ENCODE measurements at regions not wholly inside any gene's neighbourhood (a gene's known extent, or its start where the extent isn't known, plus 50 kb on each side); places are given as distances from the start of the nearest gene placed in this dataset.
"Not testable (repeated sequence)": the region's sequence is repeated elsewhere in the genome, so short reads cannot be mapped to it uniquely, and the experiment has no call there.

DNA sequence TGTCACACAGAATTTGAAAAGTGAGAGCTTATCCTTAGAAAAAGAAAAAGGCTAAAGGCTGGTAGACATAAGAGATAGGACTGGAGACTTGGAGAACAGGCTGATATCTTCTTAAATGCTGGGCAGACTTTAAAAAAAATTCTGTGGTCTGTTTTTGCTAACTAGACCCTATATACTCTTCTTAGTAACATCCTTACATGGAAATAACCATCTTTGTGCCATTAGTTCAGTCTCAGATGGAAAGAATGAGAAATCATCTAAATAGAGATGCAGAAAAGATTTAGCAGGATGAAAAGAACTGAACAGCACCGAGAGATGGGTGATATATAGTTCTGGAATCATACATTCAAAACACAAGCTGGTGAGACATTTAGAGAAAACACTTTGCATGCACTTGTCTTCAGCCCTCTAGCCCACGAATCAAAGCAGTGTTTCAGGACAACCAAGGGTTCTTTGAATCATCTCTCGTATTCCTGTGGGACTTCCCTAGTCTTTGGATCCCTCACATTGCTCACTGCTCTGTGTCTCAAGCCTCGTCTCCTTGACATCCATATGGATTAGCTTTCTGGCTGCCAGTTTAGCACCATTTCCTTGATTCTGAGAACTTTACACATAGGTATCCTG lies 93.0 kb upstream of the LYSMD4 start:
- DNase-seq (ENCODE audit: low read depth in 2 of 2), result no peak

DNA sequence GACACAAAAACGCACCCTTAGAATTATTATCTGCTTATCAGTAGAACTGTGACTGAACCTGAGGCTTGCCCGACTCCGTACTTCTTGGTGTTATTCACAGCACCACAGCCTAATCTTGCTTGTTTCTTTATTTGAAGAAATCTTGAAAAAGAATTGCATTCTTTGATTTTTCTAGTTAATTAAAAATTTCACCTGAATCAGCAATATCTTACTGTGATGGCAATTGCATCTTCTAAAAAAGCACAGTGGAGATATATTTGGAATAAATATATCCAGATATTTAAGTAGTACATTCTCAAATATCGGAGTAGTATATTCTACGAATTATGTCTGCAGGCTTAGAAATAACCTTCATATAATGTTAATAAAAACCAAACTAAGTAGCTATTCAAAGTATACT lies 90.1 kb upstream of the LYSMD4 start:
- no peak for DNase-seq (ENCODE audit: low read depth in 2 of 2)

DNA sequence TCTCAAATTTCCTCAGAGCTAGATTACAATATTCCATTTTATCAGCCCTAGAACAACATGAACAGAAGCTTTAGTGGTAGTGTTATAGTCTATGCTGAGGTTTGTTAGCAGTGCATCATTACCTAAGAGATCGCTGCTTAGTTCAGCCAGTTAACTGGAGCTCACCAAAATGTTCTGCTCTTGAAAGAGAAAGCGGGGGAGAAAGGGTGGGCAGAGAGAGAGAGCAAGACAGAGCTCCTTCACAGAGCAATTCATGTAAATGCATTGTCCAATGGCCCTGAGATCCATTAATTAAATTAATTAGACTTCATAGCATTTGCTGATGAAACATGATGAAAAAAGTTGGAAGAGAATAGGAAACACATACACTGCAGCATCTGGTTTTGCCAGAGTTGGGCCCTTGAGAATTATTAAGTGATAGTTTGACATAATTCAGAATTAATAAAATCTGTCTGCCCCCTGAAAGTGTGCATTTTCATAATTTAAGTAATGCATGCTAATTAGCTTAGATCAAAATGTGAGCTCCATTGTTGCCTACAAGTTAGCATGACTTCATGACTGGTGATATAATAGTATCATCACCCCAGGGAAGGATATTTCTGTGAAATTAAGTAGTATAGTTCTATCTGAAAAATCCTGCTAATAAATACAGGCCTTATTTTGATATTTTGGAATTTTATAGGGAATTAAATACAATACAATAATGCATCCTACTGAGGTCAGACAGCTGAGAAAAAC lies 86.9 kb upstream of the LYSMD4 start:
- no peak for DNase-seq (ENCODE audit: low read depth in 2 of 2)

DNA sequence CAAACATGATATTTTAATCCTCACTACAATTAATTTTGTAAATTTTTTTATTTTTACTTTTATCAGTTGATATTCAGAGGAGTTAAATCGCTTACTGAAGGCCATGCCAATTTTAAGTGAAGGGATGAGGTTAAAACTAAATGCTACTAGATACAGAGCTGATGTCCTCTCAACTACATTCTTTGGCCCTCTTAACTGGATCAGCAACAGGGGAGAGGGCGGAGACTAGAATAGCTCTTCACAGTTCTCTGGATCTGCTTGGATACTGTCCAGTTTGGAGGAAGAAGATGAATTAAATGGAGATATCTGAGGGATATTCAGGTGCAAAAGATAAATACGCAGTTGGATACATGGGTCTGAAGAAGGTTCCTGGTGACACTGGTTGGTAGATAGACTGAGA lies 85.6 kb upstream of the LYSMD4 start:
- no peak for DNase-seq (ENCODE audit: low read depth in 2 of 2)

DNA sequence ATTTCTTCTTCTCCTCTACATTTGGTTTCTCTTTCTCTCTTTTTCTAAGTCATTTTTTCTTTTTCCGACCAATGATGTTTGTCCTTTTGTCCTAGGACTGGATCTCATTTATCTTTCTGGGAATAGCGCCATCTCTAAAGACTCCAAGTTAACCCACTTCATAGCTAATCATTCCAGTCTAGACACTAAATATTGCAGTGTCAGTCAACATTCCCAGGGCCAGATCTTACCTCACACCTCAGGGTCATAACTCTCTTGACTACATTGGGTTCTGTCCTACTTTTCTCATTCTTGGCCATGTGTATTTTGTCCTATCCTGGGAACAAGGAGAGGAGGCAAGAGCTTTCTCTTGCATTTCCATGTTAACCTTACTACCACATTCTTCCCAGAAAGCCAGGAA lies 83.6 kb upstream of the LYSMD4 start:
- DNase-seq (ENCODE audit: low read depth in 2 of 2), result not testable (repeated sequence)

DNA sequence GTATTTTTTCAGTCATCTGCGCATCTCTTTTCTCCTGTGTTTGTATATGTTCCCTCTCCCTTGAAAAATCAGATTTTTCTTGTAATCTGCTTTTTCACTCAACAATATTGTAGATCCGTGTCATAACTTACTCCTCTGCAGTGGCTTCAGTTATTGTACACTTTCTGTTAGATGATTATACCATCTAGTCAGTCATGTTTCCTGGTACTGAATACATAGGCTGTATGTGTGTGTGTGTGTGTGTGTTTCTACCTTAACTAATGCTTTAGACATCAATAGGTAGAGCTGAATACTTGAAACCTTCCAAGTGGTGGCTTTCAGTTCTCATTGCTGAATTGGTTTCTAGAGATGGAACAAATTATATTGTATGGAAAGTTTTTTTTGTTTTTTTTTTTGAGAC lies 77.4 kb upstream of the LYSMD4 start:
- not testable (repeated sequence) for DNase-seq (ENCODE audit: low read depth in 2 of 2)

DNA sequence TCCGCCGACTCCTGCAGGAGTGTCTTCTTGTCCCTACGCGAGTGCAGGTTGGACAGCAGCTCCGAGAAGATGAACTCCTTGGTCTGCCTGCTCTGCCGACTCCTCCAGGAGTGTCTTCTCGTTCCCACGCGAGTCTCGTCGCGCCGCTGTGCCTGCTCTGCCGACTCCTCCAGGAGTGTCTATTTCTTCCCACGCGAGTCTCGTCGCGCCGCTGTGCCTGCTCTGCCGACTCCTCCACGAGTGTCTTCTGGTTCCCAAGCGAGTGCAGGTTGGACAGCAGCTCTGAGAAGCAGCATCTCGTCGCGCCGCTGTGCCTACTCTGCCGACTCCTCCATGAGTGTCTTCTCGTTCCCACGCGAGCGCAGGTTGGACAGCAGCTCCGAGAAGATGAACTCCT lies 66.6 kb upstream of the LYSMD4 start:
- DNase-seq (ENCODE audit: low read depth in 2 of 2), result not testable (repeated sequence)

DNA sequence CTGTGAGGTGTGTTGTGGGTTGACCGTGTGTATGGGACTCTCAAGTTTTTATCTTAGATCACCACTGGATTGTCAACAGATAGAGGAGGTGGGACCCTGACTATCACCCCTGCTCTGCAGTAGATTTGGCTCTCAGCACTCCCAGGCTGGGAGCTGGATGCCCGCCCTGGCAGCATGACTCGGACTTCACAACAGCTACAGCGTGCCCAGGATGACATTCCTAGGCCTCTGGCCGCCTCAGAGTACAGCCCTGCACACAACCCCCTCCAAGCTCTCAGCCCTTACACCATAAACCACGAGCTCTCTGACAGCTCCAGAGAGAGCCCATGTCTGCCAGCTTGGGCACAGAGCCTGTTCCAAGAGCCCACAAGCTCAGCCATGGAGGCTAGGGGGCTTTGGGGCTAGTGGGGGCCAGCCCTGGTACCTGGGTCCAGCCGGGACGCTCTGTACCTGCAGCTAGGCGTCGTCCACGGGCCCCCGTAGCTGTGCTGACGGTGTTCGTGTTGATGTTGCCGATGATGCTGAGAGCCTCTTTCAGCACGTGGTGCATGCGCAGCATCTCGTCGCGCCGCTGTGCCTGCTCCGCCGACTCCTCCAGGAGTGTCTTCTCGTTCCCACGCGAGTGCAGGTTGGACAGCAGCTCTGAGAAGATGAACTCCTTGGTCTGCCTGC lies 66.1 kb upstream of the LYSMD4 start:
- DNase-seq (ENCODE audit: low read depth in 2 of 2), result not testable (repeated sequence)

DNA sequence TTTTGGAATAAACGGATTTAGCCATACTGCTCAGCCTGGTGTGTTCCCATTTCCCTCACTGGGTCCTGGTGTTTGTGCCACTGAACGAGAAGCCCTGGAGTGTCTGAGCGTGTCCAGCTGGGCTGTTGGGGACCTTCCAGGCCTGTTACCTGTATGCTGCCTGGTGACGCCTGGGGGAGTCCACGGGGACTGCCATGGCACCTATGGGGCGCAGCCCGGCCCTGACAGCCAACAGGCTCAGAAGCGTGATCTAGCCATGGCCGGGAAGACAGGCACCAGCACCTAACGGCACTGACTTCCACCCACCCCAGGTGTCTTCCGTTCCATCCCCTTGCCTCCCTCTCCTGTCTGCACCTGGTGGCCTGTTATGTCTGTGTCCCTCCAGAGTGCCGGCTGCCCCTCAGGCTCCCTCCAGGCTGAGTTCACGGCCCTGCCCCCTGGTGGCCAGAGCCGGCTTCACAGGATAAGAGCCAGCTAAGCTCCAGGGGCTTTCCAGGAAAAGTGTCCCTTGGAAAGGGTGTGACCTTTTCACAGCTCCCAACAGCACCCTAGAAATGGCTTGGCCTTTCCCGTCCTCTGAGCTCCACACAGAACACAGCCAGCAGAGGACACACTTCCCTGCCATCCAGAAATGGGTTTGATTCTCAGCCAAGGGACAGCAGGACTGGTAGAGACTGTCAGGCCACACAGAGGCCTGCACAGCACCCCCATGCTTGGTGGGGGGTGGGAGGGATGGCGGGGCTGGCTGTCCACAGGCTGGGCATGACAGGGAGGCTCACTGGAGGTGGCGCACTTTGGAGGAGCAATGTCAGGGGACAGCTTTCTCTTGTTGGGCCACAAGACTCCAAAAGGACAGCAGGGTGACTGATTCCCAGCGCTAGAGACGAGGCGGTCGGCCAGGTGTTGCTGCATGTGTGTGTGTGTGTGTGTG lies 64.0 kb upstream of the LYSMD4 start:
- not testable (repeated sequence) for DNase-seq (ENCODE audit: low read depth in 2 of 2)

DNA sequence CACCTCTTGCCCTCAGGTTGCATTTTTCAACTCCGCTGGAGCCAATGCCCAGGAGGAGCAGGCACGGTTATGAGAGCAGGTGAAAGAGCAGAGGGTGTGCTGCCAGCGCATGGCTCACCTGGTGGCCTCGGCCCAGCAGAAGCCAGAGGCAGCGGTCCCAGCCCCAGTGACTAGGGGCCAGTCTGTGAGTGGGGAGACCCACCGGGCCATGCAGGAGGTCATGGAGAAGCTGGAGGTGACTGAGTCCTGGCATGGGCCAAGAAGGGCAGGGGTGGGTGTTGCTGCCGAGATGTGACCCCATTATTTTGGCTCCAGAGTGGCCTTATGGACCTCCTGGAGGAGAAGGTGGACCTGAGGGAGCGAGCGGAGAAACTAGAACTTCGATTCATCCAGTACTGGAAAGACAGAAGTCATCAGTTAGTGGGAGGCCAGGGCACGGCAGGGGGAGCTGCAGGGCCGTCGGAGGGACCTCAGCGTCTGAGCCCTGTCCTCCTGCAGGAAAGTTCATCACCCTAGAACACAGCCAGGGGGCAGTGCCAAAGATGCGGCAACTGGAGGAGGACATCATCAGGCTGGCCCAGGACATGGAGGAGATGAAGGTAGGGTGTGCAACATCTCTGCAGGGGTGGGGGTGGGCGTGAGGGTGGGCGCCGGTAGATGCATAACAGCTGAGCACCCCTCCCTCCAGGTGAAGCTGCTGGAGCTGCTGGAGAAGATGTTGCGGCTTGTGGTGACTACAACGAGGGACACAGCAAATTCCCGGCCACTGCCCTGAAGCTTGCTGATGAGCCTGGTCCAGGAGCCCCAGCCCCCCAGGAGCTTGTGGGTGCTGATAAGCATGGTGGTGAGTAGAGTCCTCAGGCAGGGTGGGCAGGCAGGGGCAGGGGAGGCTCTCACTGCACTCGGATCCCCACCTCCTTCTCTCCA lies 58.9 kb upstream of the LYSMD4 start:
- not testable (repeated sequence) for DNase-seq (ENCODE audit: low read depth in 2 of 2)

DNA sequence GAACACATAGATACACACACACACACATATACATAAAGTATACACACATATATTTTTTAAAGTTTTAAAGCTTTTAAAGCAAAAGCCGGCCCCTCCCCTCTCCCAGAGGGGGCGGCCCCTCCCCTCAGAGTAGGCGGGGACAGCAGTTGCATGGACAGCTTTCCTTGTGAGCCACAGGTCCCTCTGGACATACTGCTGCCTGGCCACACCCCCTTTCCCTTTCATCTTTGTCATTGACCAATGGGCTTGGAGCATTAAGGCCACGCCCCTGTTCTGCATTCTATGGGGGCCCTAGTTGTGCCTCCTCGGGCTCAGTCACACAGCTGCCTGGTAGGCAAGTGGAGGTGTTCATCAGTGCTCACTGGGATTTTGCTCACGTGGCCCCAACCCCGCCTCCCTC lies 57.5 kb upstream of the LYSMD4 start:
- not testable (repeated sequence) for DNase-seq (ENCODE audit: low read depth in 2 of 2)

DNA sequence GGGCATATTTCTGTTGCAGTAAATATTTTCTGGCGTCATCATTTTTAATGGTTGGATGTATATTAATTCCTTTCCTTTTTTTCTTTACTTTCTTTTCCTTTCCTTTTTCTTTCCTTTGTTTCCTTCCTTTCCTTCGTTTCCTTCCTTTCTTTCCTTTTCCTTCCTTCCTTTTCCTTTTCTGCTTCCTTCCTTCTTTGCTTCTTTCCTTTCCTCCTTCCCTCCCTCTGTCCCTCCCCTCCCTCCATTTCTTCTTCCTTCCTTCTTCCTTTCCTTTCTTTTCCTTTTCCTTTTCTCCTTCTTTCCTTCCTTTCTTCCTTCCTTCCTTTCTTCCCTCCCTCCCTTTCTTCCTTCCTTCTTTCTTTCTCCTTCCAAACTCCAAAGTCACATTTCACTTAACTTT lies 54.9 kb upstream of the LYSMD4 start:
- DNase-seq (ENCODE audit: low read depth in 2 of 2), result no peak

DNA sequence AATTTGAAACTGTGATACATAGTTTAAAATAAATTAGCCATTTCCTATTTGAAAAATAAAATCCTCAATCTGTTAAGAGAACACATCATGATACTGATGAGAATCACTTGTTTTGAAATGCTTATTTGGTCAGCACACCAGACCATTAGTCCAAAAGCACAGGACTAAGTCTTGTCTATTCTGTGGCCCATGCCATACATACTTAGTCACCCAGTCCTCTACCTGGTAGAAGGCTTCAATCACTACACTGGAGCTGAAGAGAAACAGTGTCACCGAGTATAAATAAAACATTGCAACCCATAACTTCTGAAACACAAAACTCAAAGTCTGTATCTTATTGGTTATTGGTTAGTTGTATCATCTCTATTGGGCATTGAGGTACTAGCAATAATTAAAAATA lies 51.6 kb upstream of the LYSMD4 start:
- not testable (repeated sequence) for DNase-seq (ENCODE audit: low read depth in 2 of 2)

DNA sequence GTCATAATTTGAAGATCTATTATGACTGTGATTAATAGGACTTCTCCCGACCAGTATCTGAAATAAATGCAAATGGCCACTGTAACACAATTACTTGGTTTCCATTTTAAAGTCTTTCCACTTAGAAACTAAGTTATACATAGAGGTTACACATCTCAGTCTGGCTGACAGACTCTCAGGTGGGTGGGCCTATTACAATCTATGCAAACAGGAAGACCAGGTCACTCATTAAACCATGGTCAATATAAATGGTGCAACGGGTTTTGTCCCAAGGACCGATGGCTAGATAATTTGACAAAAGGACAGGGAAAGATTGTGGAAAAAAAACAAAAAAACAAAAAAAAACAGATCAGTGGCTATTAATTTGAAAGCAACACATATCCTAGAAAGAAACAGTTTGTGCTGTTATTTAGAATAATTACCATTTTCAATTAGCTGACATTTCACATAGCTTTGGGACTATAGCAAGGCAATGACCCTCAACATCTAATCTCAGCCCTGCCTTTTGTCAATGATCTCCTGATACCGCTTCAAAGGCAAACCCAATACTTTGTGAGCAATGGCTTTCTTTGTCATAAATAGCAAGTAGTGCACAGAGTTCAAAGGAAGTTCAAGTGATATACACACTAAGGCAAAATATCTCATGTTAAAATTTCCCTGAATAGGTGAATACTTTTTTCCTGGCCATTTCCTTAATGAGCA lies 50.8 kb upstream of the LYSMD4 start:
- not testable (repeated sequence) for DNase-seq (ENCODE audit: low read depth in 2 of 2)
